ENCODE measurements at regions not wholly inside any gene's neighbourhood (a gene's known extent, or its start where the extent isn't known, plus 50 kb on each side); places are given as distances from the start of the nearest gene placed in this dataset.

GRCh38 chr14:71408362-71409030, 501.2 kb downstream of the PCNX1 start:
- no peak overlapping the region for H3K14ac ChIP-seq (ENCODE audit: insufficient read depth, low read length)
- no peaks in the 10 kb centered on the region; the same call in 1 of the 2 replicates for H3K4me1 ChIP-seq (ENCODE audit: insufficient read depth, low read length)
- Mint-ChIP-seq H3K36me3 (ENCODE audit: insufficient read depth in 1 of 3, low read depth in 3 of 3) (peaks cover 0 to 15% (median 2%) of the 10 kb centered on the region in 3 experiments; a peak in 3 of 7 replicates), H3K27ac (peak overlapping the region; percentile 32 to 93 (median 80); a peak in 5 of 7 replicates), H3K27me3 (ENCODE audit: low read depth) (no peaks in the 10 kb centered on the region), H3K4me3 (no peak overlapping the region), H3K9me3 (no peaks in the 10 kb centered on the region; a peak in 1 of 5 replicates), H3K4me1 (peaks cover 32 to 36% of the 10 kb centered on the region in 2 experiments)
- H3T11ph ChIP-seq (ENCODE audit: low read length): no peak overlapping the region
- no peak overlapping the region for H3K4ac ChIP-seq (ENCODE audit: low read depth, low read length)
- H3K23me2 ChIP-seq (ENCODE audit: insufficient read length, low read depth, low read length, poor library complexity, severe bottlenecking): no peaks in the 10 kb centered on the region
- TF ChIP-seq CTCF (conservative IDR thresholded peaks at IDR 0.05): no peak
- DNase-seq: no peak
- H2AFZ ChIP-seq (ENCODE audit: low read length): no peak overlapping the region
- no peak overlapping the region for H3K27ac ChIP-seq (ENCODE audit: insufficient read length, low read depth, low read length)
- no peak overlapping the region for H4K91ac ChIP-seq (ENCODE audit: insufficient read length, low read depth, low read length)
- peaks cover 8% of the 10 kb centered on the region; the same call in 1 of the 2 replicates for H3K79me2 ChIP-seq (ENCODE audit: insufficient read depth, low read length)
- no peaks in the 10 kb centered on the region for H3K9me3 ChIP-seq (ENCODE audit: control insufficient read depth, low read depth, low read length)
- H2AK5ac ChIP-seq (ENCODE audit: insufficient read length, low read length): no peak overlapping the region
- no peak overlapping the region for H2BK20ac ChIP-seq (ENCODE audit: low read depth, low read length, poor library complexity, severe bottlenecking)
- H4K8ac ChIP-seq (replicated peaks; ENCODE audit: insufficient read length, low read depth, low read length): no peak overlapping the region
- H3K9ac ChIP-seq (ENCODE audit: extremely low read depth, insufficient read length, low read length): no peak overlapping the region
- H3K18ac ChIP-seq (ENCODE audit: insufficient read length, low read depth, low read length): no peak overlapping the region
- no peak overlapping the region for H3K23ac ChIP-seq (ENCODE audit: insufficient read length, low read depth, low read length)
- no peaks in the 10 kb centered on the region for H4K20me1 ChIP-seq (ENCODE audit: control insufficient read depth, insufficient read depth, insufficient read length)
- no peak overlapping the region for H3K56ac ChIP-seq (ENCODE audit: insufficient read length, low read depth, low read length)
- H2BK12ac ChIP-seq (ENCODE audit: insufficient read length, low read depth, low read length): no peak overlapping the region
- H3K4me2 ChIP-seq (ENCODE audit: insufficient read depth, insufficient read length, low read length): no peak overlapping the region
- H2BK15ac ChIP-seq (ENCODE audit: low read depth, low read length): no peak overlapping the region
- no peak overlapping the region for H2BK5ac ChIP-seq (ENCODE audit: insufficient read length, low read length)
- no peaks in the 10 kb centered on the region for H3K27me3 ChIP-seq (ENCODE audit: insufficient read depth, low read length)
- no peak overlapping the region for H4K5ac ChIP-seq (ENCODE audit: insufficient read length, low read depth, low read length)
- no peaks in the 10 kb centered on the region for H3K79me1 ChIP-seq (ENCODE audit: insufficient read depth, low read depth, low read length, poor library complexity, severe bottlenecking)
- no CpG with 5 or more reads among the region's 7 CpGs for WGBS (ENCODE audit: extremely low coverage, insufficient read length, low lambda C conversion rate)
- H2BK120ac ChIP-seq (ENCODE audit: low read depth, low read length, poor library complexity, severe bottlenecking): no peak overlapping the region
